Parathyroid adenoma (tissue), 2 donors: ENCODE measurements at regions not wholly inside any gene's neighbourhood (a gene's known extent, or its start where the extent isn't known, plus 50 kb on each side); places are given as distances from the start of the nearest gene placed in this dataset.

Source experiments
- H2AFZ ChIP-seq: fragments of 300-600 bp; sonication (generic); one replicate; pipeline ENCODE4 v1.7.0; 2017; ENCODE audit warnings: antibody characterized with exemption, mild to moderate bottlenecking
- H3K27ac ChIP-seq: fragments of 300-600 bp; sonication (generic); one replicate; pipeline ENCODE4 v1.7.0; 2017
- H3K27me3 ChIP-seq: fragments of 300-600 bp; sonication (generic); one replicate; pipeline ENCODE4 v1.7.0; 2017; ENCODE audit warnings: low read length; ENCODE audit not compliant: control insufficient read depth, insufficient read depth
- H3K36me3 ChIP-seq: fragments of 300-600 bp; sonication (generic); one replicate; pipeline ENCODE4 v1.7.0; 2017; ENCODE audit warnings: low read length; ENCODE audit not compliant: control insufficient read depth, insufficient read depth
- H3K4me1 ChIP-seq: fragments of 300-600 bp; sonication (generic); one replicate; pipeline ENCODE4 v1.7.0; 2017; ENCODE audit warnings: control low read depth
- H3K4me2 ChIP-seq: fragments of 300-600 bp; sonication (generic); one replicate; pipeline ENCODE4 v1.7.0; 2017; ENCODE audit warnings: low read length
- H3K4me3 ChIP-seq: fragments of 300-600 bp; sonication (generic); one replicate; pipeline ENCODE4 v1.7.0; 2017; ENCODE audit warnings: low read depth, low read length
- H3K79me2 ChIP-seq: fragments of 300-600 bp; sonication (generic); one replicate; pipeline ENCODE4 v1.7.0; 2017; ENCODE audit warnings: control low read depth
- H3K9ac ChIP-seq: fragments of 300-600 bp; sonication (generic); one replicate; pipeline ENCODE4 v1.7.0; 2017; ENCODE audit warnings: mild to moderate bottlenecking
- H3K9me3 ChIP-seq: fragments of 300-600 bp; sonication (generic); one replicate; pipeline ENCODE4 v1.7.0; 2017; ENCODE audit warnings: low read length; ENCODE audit not compliant: control insufficient read depth
- CTCF ChIP-seq: fragments of 300-600 bp; sonication (generic); IDR thresholded peaks from one replicate; pipeline ENCODE4 v1.7.0; 2017; ENCODE audit warnings: antibody characterized with exemption, mild to moderate bottlenecking
- donor health status: primary hyperparathyroidism.

- H3K27ac ChIP-seq = no peak overlapping the region
- H3K27me3 ChIP-seq = no peaks in the 10 kb centered on the region
- H3K9me3 ChIP-seq = no peaks in the 10 kb centered on the region
- H3K36me3 ChIP-seq = no peaks in the 10 kb centered on the region
- no peaks in the 10 kb centered on the region for H3K79me2 ChIP-seq
- H2AFZ ChIP-seq = no peak overlapping the region
- H3K4me1 ChIP-seq = no peaks in the 10 kb centered on the region
- no peak overlapping the region for H3K9ac ChIP-seq
- no peak overlapping the region for H3K4me3 ChIP-seq
- no peak overlapping the region for H3K4me2 ChIP-seq
- TF ChIP-seq CTCF = no peak
These were observed 1293.2 kb downstream of the BRD1 start for GRCh38 chr22:48534395-48534958.

GRCh38 chr22:48532986-48533385 lies 1294.7 kb downstream of the BRD1 start:
- Histone ChIP-seq H3K9me3 (no peaks in the 10 kb centered on the region), H3K4me2 (no peak overlapping the region), H3K36me3 (no peaks in the 10 kb centered on the region), H3K27me3 (no peaks in the 10 kb centered on the region), H3K9ac (no peak overlapping the region), H3K27ac (no peak overlapping the region), H3K4me3 (no peak overlapping the region), H3K4me1 (no peaks in the 10 kb centered on the region), H3K79me2 (no peaks in the 10 kb centered on the region), H2AFZ (no peak overlapping the region)
- TF ChIP-seq CTCF = no peak

- H3K9me3 ChIP-seq = no peaks in the 10 kb centered on the region
- H3K27ac ChIP-seq = no peak overlapping the region
- no peaks in the 10 kb centered on the region for H3K79me2 ChIP-seq
- no peak overlapping the region for H2AFZ ChIP-seq
- no peak overlapping the region for H3K9ac ChIP-seq
- TF ChIP-seq CTCF = no peak
- H3K4me2 ChIP-seq = no peak overlapping the region
- H3K27me3 ChIP-seq = no peaks in the 10 kb centered on the region
- no peaks in the 10 kb centered on the region for H3K4me1 ChIP-seq
- no peak overlapping the region for H3K4me3 ChIP-seq
- no peaks in the 10 kb centered on the region for H3K36me3 ChIP-seq
These were observed 1295.8 kb downstream of the BRD1 start for GRCh38 chr22:48531761-48532435.

- Histone ChIP-seq H3K9ac (no peak overlapping the region), H3K9me3 (no peaks in the 10 kb centered on the region), H3K79me2 (no peaks in the 10 kb centered on the region), H2AFZ (no peak overlapping the region), H3K4me3 (no peak overlapping the region), H3K27ac (no peak overlapping the region), H3K36me3 (no peaks in the 10 kb centered on the region), H3K4me2 (no peak overlapping the region), H3K27me3 (peaks cover 1% of the 10 kb centered on the region), H3K4me1 (no peaks in the 10 kb centered on the region)
- TF ChIP-seq CTCF = no peak
These were observed 1296.6 kb downstream of the BRD1 start for GRCh38 chr22:48531108-48531507.

- H3K4me1 ChIP-seq = no peaks in the 10 kb centered on the region
- H3K9me3 ChIP-seq = no peaks in the 10 kb centered on the region
- no peak for TF ChIP-seq CTCF
- H3K79me2 ChIP-seq = no peaks in the 10 kb centered on the region
- no peak overlapping the region for H2AFZ ChIP-seq
- no peak overlapping the region for H3K9ac ChIP-seq
- no peak overlapping the region for H3K4me2 ChIP-seq
- H3K4me3 ChIP-seq = no peak overlapping the region
- H3K27ac ChIP-seq = no peak overlapping the region
- H3K27me3 ChIP-seq = peaks cover 4% of the 10 kb centered on the region
- H3K36me3 ChIP-seq = no peaks in the 10 kb centered on the region
These were observed 1297.0 kb downstream of the BRD1 start for GRCh38 chr22:48530666-48531065.
